HL-60 (cell line): ENCODE measurements at regions not wholly inside any gene's neighbourhood (a gene's known extent, or its start where the extent isn't known, plus 50 kb on each side); places are given as distances from the start of the nearest gene placed in this dataset.

Source experiments
- DNase-seq, 2 experiments: peaks; one replicate each; pipeline ENCODE4 v3.0.0-alpha.2; 2010 to 2020; ENCODE audit warnings: low read depth in 1 of 2, low spot score in 1 of 2
- H3K27ac ChIP-seq: fragments of 250-450 bp; sonication (Bioruptor Pico); replicated peaks from 2 replicates; pipeline ENCODE4 v1.5.1; 2020; ENCODE audit warnings: mild to moderate bottlenecking, moderate library complexity
- H3K27me3 ChIP-seq: fragments of 250-450 bp; sonication (Bioruptor Pico); 2 replicates; pipeline ENCODE4 v1.5.1; 2021; ENCODE audit warnings: mild to moderate bottlenecking, moderate library complexity; ENCODE audit not compliant: insufficient read depth, poor library complexity, severe bottlenecking
- H3K4me3 ChIP-seq: replicated peaks from 2 replicates; pipeline ENCODE4 v1.5.1; 2011; ENCODE audit warnings: mild to moderate bottlenecking, control low read depth, low read length; ENCODE audit not compliant: insufficient read depth
- GABPA ChIP-seq: IDR thresholded peaks from 2 replicates; pipeline ENCODE4 v1.6.1; 2012; ENCODE audit warnings: low read depth
- POLR2AphosphoS5 ChIP-seq: IDR thresholded peaks from 2 replicates; pipeline ENCODE4 v1.6.1; 2012; ENCODE audit warnings: low read depth
- SPI1 ChIP-seq: IDR thresholded peaks from 2 replicates; pipeline ENCODE4 v1.6.1; 2012; ENCODE audit warnings: low read depth, mild to moderate bottlenecking, borderline replicate concordance
- TF ChIP-seq, protein P1 (sequence below): IDR thresholded peaks from 2 replicates; pipeline ENCODE4 v1.6.1; 2012; ENCODE audit warnings: low read depth; ENCODE audit not compliant: insufficient replicate concordance
- TF ChIP-seq, protein P2 (sequence below): IDR thresholded peaks from one replicate; pipeline ENCODE4 v1.5.1; 2011; ENCODE audit warnings: low read length, control low read depth, inconsistent platforms; ENCODE audit not compliant: insufficient read depth

DNA sequence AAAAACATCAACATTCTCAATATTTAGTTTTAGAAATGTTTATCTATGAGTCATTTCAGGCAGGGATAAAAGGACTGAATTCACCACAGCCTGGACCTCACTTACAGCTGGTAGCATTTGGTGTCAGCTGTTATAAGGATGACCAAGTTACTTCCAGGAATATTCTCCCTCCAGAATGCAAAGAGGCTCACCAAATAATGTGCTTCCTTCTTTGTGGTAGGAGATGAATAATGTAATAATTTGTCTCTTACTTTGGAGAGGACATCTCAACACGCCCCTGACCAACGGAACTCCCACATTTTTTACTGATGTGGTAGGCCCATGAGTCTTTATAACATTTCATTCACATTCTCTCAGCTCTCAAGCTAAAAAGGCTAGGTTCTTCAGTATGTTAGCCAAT, 825.9 kb upstream of the GRAMD2B start:
- Histone ChIP-seq H3K4me3 (no peak overlapping the region), H3K27ac (no peak overlapping the region), H3K27me3 (no peaks in the 10 kb centered on the region)
- TF ChIP-seq SPI1 (no peak), GABPA (no peak), POLR2AphosphoS5 (no peak)
- TF ChIP-seq, protein P1, sequence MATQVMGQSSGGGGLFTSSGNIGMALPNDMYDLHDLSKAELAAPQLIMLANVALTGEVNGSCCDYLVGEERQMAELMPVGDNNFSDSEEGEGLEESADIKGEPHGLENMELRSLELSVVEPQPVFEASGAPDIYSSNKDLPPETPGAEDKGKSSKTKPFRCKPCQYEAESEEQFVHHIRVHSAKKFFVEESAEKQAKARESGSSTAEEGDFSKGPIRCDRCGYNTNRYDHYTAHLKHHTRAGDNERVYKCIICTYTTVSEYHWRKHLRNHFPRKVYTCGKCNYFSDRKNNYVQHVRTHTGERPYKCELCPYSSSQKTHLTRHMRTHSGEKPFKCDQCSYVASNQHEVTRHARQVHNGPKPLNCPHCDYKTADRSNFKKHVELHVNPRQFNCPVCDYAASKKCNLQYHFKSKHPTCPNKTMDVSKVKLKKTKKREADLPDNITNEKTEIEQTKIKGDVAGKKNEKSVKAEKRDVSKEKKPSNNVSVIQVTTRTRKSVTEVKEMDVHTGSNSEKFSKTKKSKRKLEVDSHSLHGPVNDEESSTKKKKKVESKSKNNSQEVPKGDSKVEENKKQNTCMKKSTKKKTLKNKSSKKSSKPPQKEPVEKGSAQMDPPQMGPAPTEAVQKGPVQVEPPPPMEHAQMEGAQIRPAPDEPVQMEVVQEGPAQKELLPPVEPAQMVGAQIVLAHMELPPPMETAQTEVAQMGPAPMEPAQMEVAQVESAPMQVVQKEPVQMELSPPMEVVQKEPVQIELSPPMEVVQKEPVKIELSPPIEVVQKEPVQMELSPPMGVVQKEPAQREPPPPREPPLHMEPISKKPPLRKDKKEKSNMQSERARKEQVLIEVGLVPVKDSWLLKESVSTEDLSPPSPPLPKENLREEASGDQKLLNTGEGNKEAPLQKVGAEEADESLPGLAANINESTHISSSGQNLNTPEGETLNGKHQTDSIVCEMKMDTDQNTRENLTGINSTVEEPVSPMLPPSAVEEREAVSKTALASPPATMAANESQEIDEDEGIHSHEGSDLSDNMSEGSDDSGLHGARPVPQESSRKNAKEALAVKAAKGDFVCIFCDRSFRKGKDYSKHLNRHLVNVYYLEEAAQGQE = no peak
- TF ChIP-seq, protein P2, sequence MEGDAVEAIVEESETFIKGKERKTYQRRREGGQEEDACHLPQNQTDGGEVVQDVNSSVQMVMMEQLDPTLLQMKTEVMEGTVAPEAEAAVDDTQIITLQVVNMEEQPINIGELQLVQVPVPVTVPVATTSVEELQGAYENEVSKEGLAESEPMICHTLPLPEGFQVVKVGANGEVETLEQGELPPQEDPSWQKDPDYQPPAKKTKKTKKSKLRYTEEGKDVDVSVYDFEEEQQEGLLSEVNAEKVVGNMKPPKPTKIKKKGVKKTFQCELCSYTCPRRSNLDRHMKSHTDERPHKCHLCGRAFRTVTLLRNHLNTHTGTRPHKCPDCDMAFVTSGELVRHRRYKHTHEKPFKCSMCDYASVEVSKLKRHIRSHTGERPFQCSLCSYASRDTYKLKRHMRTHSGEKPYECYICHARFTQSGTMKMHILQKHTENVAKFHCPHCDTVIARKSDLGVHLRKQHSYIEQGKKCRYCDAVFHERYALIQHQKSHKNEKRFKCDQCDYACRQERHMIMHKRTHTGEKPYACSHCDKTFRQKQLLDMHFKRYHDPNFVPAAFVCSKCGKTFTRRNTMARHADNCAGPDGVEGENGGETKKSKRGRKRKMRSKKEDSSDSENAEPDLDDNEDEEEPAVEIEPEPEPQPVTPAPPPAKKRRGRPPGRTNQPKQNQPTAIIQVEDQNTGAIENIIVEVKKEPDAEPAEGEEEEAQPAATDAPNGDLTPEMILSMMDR = no peak
- DNase-seq = no peak

DNA sequence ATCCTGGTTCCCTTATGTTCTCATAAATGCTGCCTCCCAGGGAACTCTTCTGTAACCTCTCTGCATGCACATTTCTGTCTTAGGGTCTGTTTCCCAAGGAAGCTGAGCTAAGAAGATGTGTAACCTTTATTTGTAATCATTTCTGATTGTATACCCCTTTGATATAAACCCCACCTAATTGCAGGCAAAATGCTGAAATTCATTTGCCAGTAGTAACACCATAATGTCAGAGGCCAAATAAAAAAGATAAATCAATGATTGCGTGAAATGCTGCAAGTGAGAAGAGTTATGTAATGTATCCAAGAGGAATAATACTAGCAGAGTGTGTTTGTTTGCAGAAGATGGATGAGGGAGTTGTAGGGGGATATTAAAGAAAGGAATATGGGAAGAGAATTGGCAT, 822.6 kb upstream of the GRAMD2B start:
- Histone ChIP-seq H3K27me3 (no peaks in the 10 kb centered on the region), H3K4me3 (no peak overlapping the region)
- TF ChIP-seq, protein P1 = no peak
- no peak for TF ChIP-seq SPI1
- no peak for TF ChIP-seq POLR2AphosphoS5
- TF ChIP-seq GABPA = no peak
- TF ChIP-seq, protein P2 = no peak

DNA sequence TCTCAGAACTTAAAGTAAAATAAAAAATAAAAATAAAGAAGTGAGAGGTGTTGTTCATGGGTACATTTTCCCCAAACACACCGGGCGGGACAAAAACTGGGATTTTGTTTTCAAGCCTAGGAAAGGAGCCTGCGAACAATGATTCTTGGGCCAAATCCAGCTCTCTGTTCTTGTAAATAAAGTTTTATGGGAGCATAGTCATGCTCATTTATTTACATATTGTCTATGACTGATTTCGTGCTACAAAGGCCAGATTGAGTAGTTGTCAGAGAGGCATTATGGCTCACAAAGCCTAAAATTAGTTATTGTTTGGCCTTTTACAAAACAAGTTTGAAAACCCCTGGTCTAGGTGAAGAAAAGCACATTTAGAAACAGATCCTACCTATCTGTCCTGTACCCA, 821.0 kb upstream of the GRAMD2B start:
- H3K27ac ChIP-seq = no peak overlapping the region
- no peak for DNase-seq

More for the DNA sequence above, 822.6 kb upstream of the GRAMD2B start:
- H3K27ac ChIP-seq = no peak overlapping the region
- no peak for DNase-seq

More for the DNA sequence above, 821.0 kb upstream of the GRAMD2B start:
- Histone ChIP-seq H3K4me3 (no peak overlapping the region), H3K27me3 (no peaks in the 10 kb centered on the region)
- TF ChIP-seq SPI1 = no peak
- TF ChIP-seq, protein P2 = no peak
- TF ChIP-seq POLR2AphosphoS5 = no peak
- TF ChIP-seq, protein P1 = no peak
- TF ChIP-seq GABPA = no peak
